SH-SY5Y (cell line): ENCODE measurements at regions not wholly inside any gene's neighbourhood (a gene's known extent, or its start where the extent isn't known, plus 50 kb on each side); places are given as distances from the start of the nearest gene placed in this dataset.

Experiments used
- GATA2 ChIP-seq: IDR thresholded peaks from 2 replicates; pipeline ENCODE4 v1.6.1; 2011; ENCODE audit warnings: mild to moderate bottlenecking, low read depth, low read length
- GATA3 ChIP-seq: IDR thresholded peaks from 2 replicates; pipeline ENCODE4 v1.6.1; 2011; ENCODE audit warnings: low read depth, mild to moderate bottlenecking, low read length, moderate library complexity

GRCh38 chr3:34015204-34016142 is 217.0 kb downstream of the PDCD6IP start:
- TF ChIP-seq GATA2 (no peak), GATA3 (no peak)

GRCh38 chr3:34016925-34017587 is 218.6 kb downstream of the PDCD6IP start:
- no peak for TF ChIP-seq GATA3
- TF ChIP-seq GATA2 = no peak

- TF ChIP-seq GATA2 = no peak
- TF ChIP-seq GATA3 = no peak
These were observed 219.3 kb downstream of the PDCD6IP start for GRCh38 chr3:34017757-34018156.

- TF ChIP-seq GATA3 (no peak), GATA2 (no peak)
These were observed 220.7 kb downstream of the PDCD6IP start for GRCh38 chr3:34019158-34019557.

GRCh38 chr3:34020170-34020569 is 221.7 kb downstream of the PDCD6IP start:
- TF ChIP-seq GATA2 = no peak
- no peak for TF ChIP-seq GATA3

- no peak for TF ChIP-seq GATA2
- TF ChIP-seq GATA3 = no peak
These were observed 222.6 kb downstream of the PDCD6IP start for GRCh38 chr3:34020726-34021680.

- TF ChIP-seq GATA3 (no peak), GATA2 (no peak)
These were observed 223.7 kb downstream of the PDCD6IP start for GRCh38 chr3:34022147-34022546.

- TF ChIP-seq GATA2 = no peak
- no peak for TF ChIP-seq GATA3
These were observed 226.2 kb downstream of the PDCD6IP start for GRCh38 chr3:34024447-34025240.

GRCh38 chr3:34033839-34034238 is 235.4 kb downstream of the PDCD6IP start:
- TF ChIP-seq GATA3 (no peak), GATA2 (no peak)

GRCh38 chr3:34034840-34035239 is 236.4 kb downstream of the PDCD6IP start:
- no peak for TF ChIP-seq GATA3
- TF ChIP-seq GATA2 = no peak

GRCh38 chr3:34035775-34036174 is 237.3 kb downstream of the PDCD6IP start:
- TF ChIP-seq GATA3 (no peak), GATA2 (no peak)

GRCh38 chr3:34037260-34037659 is 238.8 kb downstream of the PDCD6IP start:
- no peak for TF ChIP-seq GATA2
- no peak for TF ChIP-seq GATA3

GRCh38 chr3:34038131-34038530 is 239.7 kb downstream of the PDCD6IP start:
- no peak for TF ChIP-seq GATA2
- TF ChIP-seq GATA3 = no peak
